WTC11 (cell line): ENCODE measurements at regions not wholly inside any gene's neighbourhood (a gene's known extent, or its start where the extent isn't known, plus 50 kb on each side); places are given as distances from the start of the nearest gene placed in this dataset.

Experiments used
- ATAC-seq: fragments of 200-7000 bp; cut with Tn5 transposase; 2 replicates; pipeline ENCODE4 v1.10.0; 2021; ENCODE audit warnings: mild to moderate bottlenecking, moderate library complexity
- CTCF ChIA-PET: fragments of 300-600 bp; sonication (Branson Sonifier 250); formaldehyde crosslinking; loops from one replicate; lab custom pipeline; 2021; ENCODE audit warnings: antibody characterized with exemption; lab: Charles Lee
- POLR2A ChIA-PET: fragments of 350-600 bp; sonication (Branson Sonifier 250); formaldehyde crosslinking; loops from one replicate; lab custom pipeline; 2021; ENCODE audit warnings: antibody characterized with exemption; lab: Charles Lee
- DNase-seq: peaks from one replicate; pipeline ENCODE4 v3.0.0; 2021; ENCODE audit warnings: low spot score
- H3K27ac Mint-ChIP-seq: 2 replicates; pipeline ENCODE4 v1.8.0; 2021; ENCODE audit warnings: mixed read lengths
- H3K27me3 Mint-ChIP-seq: 2 replicates; pipeline ENCODE4 v1.8.0; 2021; ENCODE audit warnings: low read depth, mild to moderate bottlenecking, moderate library complexity, mixed read lengths
- H3K36me3 Mint-ChIP-seq: 2 replicates; pipeline ENCODE4 v1.8.0; 2021; ENCODE audit warnings: mixed read lengths
- H3K4me1 Mint-ChIP-seq: 2 replicates; pipeline ENCODE4 v1.8.0; 2022; ENCODE audit warnings: mixed read lengths
- H3K4me3 Mint-ChIP-seq: 2 replicates; pipeline ENCODE4 v1.8.0; 2021; ENCODE audit warnings: mild to moderate bottlenecking, moderate library complexity, mixed read lengths
- H3K9me3 Mint-ChIP-seq: 2 replicates; pipeline ENCODE4 v1.8.0; 2021; ENCODE audit warnings: mixed read lengths
- ATF6 ChIP-seq: sonication (generic); formaldehyde crosslinking; IDR thresholded peaks from 2 replicates; pipeline ENCODE4 v1.8.1; 2023; ENCODE audit warnings: mild to moderate bottlenecking, missing genetic modification reagents
- ESRRA ChIP-seq: sonication (generic); formaldehyde crosslinking; IDR thresholded peaks from 2 replicates; pipeline ENCODE4 v1.8.1; 2022; ENCODE audit warnings: mild to moderate bottlenecking, missing genetic modification reagents, borderline replicate concordance
- FOXK1 ChIP-seq: sonication (generic); formaldehyde crosslinking; IDR thresholded peaks from 2 replicates; pipeline ENCODE4 v1.8.0; 2022; ENCODE audit warnings: mild to moderate bottlenecking, moderate library complexity, missing genetic modification reagents
- HMGXB4 ChIP-seq: sonication (generic); formaldehyde crosslinking; IDR thresholded peaks from 2 replicates; pipeline ENCODE4 v1.8.1; 2023; ENCODE audit warnings: mild to moderate bottlenecking, moderate library complexity, missing genetic modification reagents
- IRF2 ChIP-seq: sonication (generic); formaldehyde crosslinking; IDR thresholded peaks from 2 replicates; pipeline ENCODE4 v1.8.0; 2022; ENCODE audit warnings: low read depth, missing genetic modification reagents, borderline replicate concordance
- JAZF1 ChIP-seq: fragments of 250-450 bp; sonication (Bioruptor Pico); IDR thresholded peaks from 2 replicates; pipeline ENCODE4 v1.9.0; 2021; ENCODE audit warnings: moderate library complexity, mild to moderate bottlenecking, inconsistent platforms
- KAT7 ChIP-seq: sonication (generic); formaldehyde crosslinking; IDR thresholded peaks from 2 replicates; pipeline ENCODE4 v1.8.1; 2023; ENCODE audit warnings: missing genetic modification reagents, mild to moderate bottlenecking, borderline replicate concordance
- MXD4 ChIP-seq: fragments of 250-450 bp; sonication (Bioruptor Pico); IDR thresholded peaks from 2 replicates; pipeline ENCODE4 v1.8.0; 2021; ENCODE audit warnings: mild to moderate bottlenecking, moderate library complexity, borderline replicate concordance
- NFE2L1 ChIP-seq: sonication (generic); formaldehyde crosslinking; IDR thresholded peaks from 2 replicates; pipeline ENCODE4 v1.8.1; 2023; ENCODE audit warnings: missing genetic modification reagents
- NR1H2 ChIP-seq: sonication (generic); formaldehyde crosslinking; IDR thresholded peaks from 2 replicates; pipeline ENCODE4 v1.9.0; 2021; ENCODE audit warnings: mild to moderate bottlenecking, moderate library complexity, missing genetic modification reagents
- OVOL2 ChIP-seq: fragments of 250-450 bp; sonication (Bioruptor Pico); IDR thresholded peaks from 2 replicates; pipeline ENCODE4 v1.9.0; 2021; ENCODE audit warnings: mild to moderate bottlenecking, borderline replicate concordance
- PREB ChIP-seq: sonication (generic); formaldehyde crosslinking; IDR thresholded peaks from 2 replicates; pipeline ENCODE4 v1.8.1; 2022; ENCODE audit warnings: mild to moderate bottlenecking, missing genetic modification reagents, moderate library complexity, borderline replicate concordance
- RELA ChIP-seq: sonication (generic); formaldehyde crosslinking; IDR thresholded peaks from 2 replicates; pipeline ENCODE4 v1.8.1; 2022; ENCODE audit warnings: missing genetic modification reagents, mild to moderate bottlenecking, borderline replicate concordance
- TCF7 ChIP-seq: sonication (generic); formaldehyde crosslinking; IDR thresholded peaks from 2 replicates; pipeline ENCODE4 v1.8.0; 2022; ENCODE audit warnings: mild to moderate bottlenecking, low read depth, missing genetic modification reagents, moderate library complexity
- TP53 ChIP-seq: sonication (generic); formaldehyde crosslinking; IDR thresholded peaks from 2 replicates; pipeline ENCODE4 v1.8.1; 2023; ENCODE audit warnings: mild to moderate bottlenecking, missing genetic modification reagents
- ZBTB21 ChIP-seq: sonication (generic); formaldehyde crosslinking; IDR thresholded peaks from 2 replicates; pipeline ENCODE4 v1.8.1; 2023; ENCODE audit warnings: mild to moderate bottlenecking, missing genetic modification reagents, borderline replicate concordance
- ZNF219 ChIP-seq: sonication (generic); formaldehyde crosslinking; IDR thresholded peaks from 2 replicates; pipeline ENCODE4 v1.8.0; 2023; ENCODE audit warnings: missing genetic modification reagents, mild to moderate bottlenecking, borderline replicate concordance
- ZNF232 ChIP-seq: sonication (generic); formaldehyde crosslinking; IDR thresholded peaks from 2 replicates; pipeline ENCODE4 v1.8.0; 2022; ENCODE audit warnings: mild to moderate bottlenecking, missing genetic modification reagents
- ZNF423 ChIP-seq: fragments of 250-450 bp; sonication (Bioruptor Pico); IDR thresholded peaks from 2 replicates; pipeline ENCODE4 v2.1.2; 2022; ENCODE audit warnings: mild to moderate bottlenecking, moderate library complexity
- ZNF671 ChIP-seq: fragments of 250-450 bp; sonication (Bioruptor Pico); IDR thresholded peaks from 2 replicates; pipeline ENCODE4 v1.8.0; 2021; ENCODE audit warnings: mild to moderate bottlenecking

GRCh38 chr2:59905731-59906130, 647.7 kb downstream of the BCL11A start (continued):
- no peak for TF ChIP-seq PREB (CRISPR knock-in tag)
- no peak for TF ChIP-seq ZNF671 (CRISPR knock-in tag)
- no peak for TF ChIP-seq ATF6 (CRISPR knock-in tag)
- TF ChIP-seq HMGXB4 (CRISPR knock-in tag), result no peak
- no peak for TF ChIP-seq IRF2 (CRISPR knock-in tag)
- TF ChIP-seq TP53 (CRISPR knock-in tag), result no peak
- TF ChIP-seq ZNF219, result no peak
- TF ChIP-seq NR1H2 (CRISPR knock-in tag), result no peak
- no peak for TF ChIP-seq TCF7
- TF ChIP-seq ESRRA (CRISPR knock-in tag), result no peak
- TF ChIP-seq RELA (CRISPR knock-in tag), result no peak

- H3K4me1 Mint-ChIP-seq, result 0 out of 2 replicates have a peak, but pooled peaks cover 3% of the 10 kb centered on the region
- ATAC-seq, result no peak
- DNase-seq, result no peak
- H3K27me3 Mint-ChIP-seq, result no peaks in the 10 kb centered on the region
- H3K27ac Mint-ChIP-seq, result no peak overlapping the region
- TF ChIP-seq ZNF232, result no peak
- TF ChIP-seq ZNF423, result no peak
- TF ChIP-seq NFE2L1, result no peak
- TF ChIP-seq TP53 (CRISPR knock-in tag), result no peak
- TF ChIP-seq ZBTB21 (CRISPR knock-in tag), result no peak
- TF ChIP-seq JAZF1, result no peak
- TF ChIP-seq MXD4, result no peak
- no peak for TF ChIP-seq ZNF671 (CRISPR knock-in tag)
- no peak for TF ChIP-seq HMGXB4 (CRISPR knock-in tag)
- TF ChIP-seq KAT7 (CRISPR knock-in tag), result no peak
- no peak for TF ChIP-seq FOXK1 (CRISPR knock-in tag)
- TF ChIP-seq OVOL2, result no peak
- H3K9me3 Mint-ChIP-seq, result no peaks in the 10 kb centered on the region
- POLR2A ChIA-PET, result no interaction called here
- no peaks in the 10 kb centered on the region for H3K36me3 Mint-ChIP-seq
- no peak overlapping the region for H3K4me3 Mint-ChIP-seq
- CTCF ChIA-PET, result interaction anchor here (0.9 kb wide), 1 partner anchor 29 kb away, joined by 3 read pairs; no protein-coding TSS in a partner anchor
These were observed 649.4 kb downstream of the BCL11A start for GRCh38 chr2:59903994-59904544.
